ENCODE measurements at regions not wholly inside any gene's neighbourhood (a gene's known extent, or its start where the extent isn't known, plus 50 kb on each side); places are given as distances from the start of the nearest gene placed in this dataset.

- TF ChIP-seq RAD21 (IDR thresholded peaks at IDR 0.05; ENCODE audit: low read depth), result no peak
- no peak for TF ChIP-seq POLR2A (IDR thresholded peaks at IDR 0.05; ENCODE audit: borderline replicate concordance, extremely low read depth, insufficient read depth, insufficient read length)
These were observed 70.8 kb upstream of the B3GAT1 start for GRCh38 chr11:134482865-134483264.

All from HCT116 (cell line).